Fibroblast of lung (primary cell): ENCODE measurements at regions not wholly inside any gene's neighbourhood (a gene's known extent, or its start where the extent isn't known, plus 50 kb on each side); places are given as distances from the start of the nearest gene placed in this dataset.

Source experiments
- DNase-seq, 2 donors: peaks; one replicate each; pipeline versions ENCODE4 v3.0.0 to v3.0.0-alpha.2; 2010; ENCODE audit warnings: low read depth in 2 of 2
- H2AFZ ChIP-seq: 2 replicates; pipeline ENCODE4 v1.5.1; 2012; ENCODE audit warnings: low read length, control low read depth, inconsistent platforms
- H3K27ac ChIP-seq: 2 replicates; pipeline ENCODE4 v1.5.1; 2011; ENCODE audit warnings: low read length, control low read depth; ENCODE audit not compliant: insufficient read depth
- H3K27me3 ChIP-seq: 2 replicates; pipeline ENCODE4 v1.5.1; 2011; ENCODE audit warnings: mild to moderate bottlenecking, low read length; ENCODE audit not compliant: control insufficient read depth, insufficient read depth
- H3K36me3 ChIP-seq: 2 replicates; pipeline ENCODE4 v1.5.1; 2011; ENCODE audit warnings: low read length; ENCODE audit not compliant: control insufficient read depth, insufficient read depth
- H3K4me1 ChIP-seq: 2 replicates; pipeline ENCODE4 v1.5.1; 2011; ENCODE audit warnings: low read length; ENCODE audit not compliant: control insufficient read depth, insufficient read depth; ENCODE audit errors: extremely low read depth
- H3K4me2 ChIP-seq: 2 replicates; pipeline ENCODE4 v1.5.1; 2011; ENCODE audit warnings: low read length, control low read depth; ENCODE audit not compliant: insufficient read depth; ENCODE audit errors: extremely low read depth
- H3K4me3 ChIP-seq, 4 experiments: fragments of 200-600 bp in 1 of 4; sonication (generic) in 1 of 4; replicated peaks in 1 of 4; 2 replicates each; pipeline ENCODE4 v1.5.1; 2011 to 2016; ENCODE audit warnings: low read length in 4 of 4, low read depth in 3 of 4, mild to moderate bottlenecking in 3 of 4, control low read depth in 2 of 4, inconsistent platforms in 1 of 4, mixed read lengths in 1 of 4; ENCODE audit not compliant: insufficient read depth in 1 of 4; ENCODE audit errors: control extremely low read depth in 1 of 4
- H3K79me2 ChIP-seq: 2 replicates; pipeline ENCODE4 v1.5.1; 2012; ENCODE audit warnings: mild to moderate bottlenecking, low read length, inconsistent platforms; ENCODE audit not compliant: control insufficient read depth, insufficient read depth
- H3K9ac ChIP-seq: 2 replicates; pipeline ENCODE4 v1.5.1; 2011; ENCODE audit warnings: mild to moderate bottlenecking, low read length, control low read depth; ENCODE audit not compliant: insufficient read depth
- H3K9me3 ChIP-seq: 2 replicates; pipeline ENCODE4 v1.5.1; 2012; ENCODE audit warnings: low read depth, low read length; ENCODE audit not compliant: control insufficient read depth, insufficient read depth
- H4K20me1 ChIP-seq: 2 replicates; pipeline ENCODE4 v1.5.1; 2011; ENCODE audit warnings: low read length; ENCODE audit not compliant: control insufficient read depth, insufficient read depth; ENCODE audit errors: extremely low read depth
- EZH2 ChIP-seq: IDR thresholded peaks from 2 replicates; pipeline ENCODE4 v1.5.1; 2012; ENCODE audit warnings: low read length, control low read depth, mild to moderate bottlenecking; ENCODE audit errors: missing control alignments
- TF ChIP-seq, protein P1 (sequence below), 2 donors: IDR thresholded peaks in 1 of 2; conservative IDR thresholded peaks in 1 of 2; 1 replicate in 1 of 2; 2 replicates in 1 of 2; pipeline ENCODE4 v1.5.1; 2011 to 2012; ENCODE audit warnings: low read length in 2 of 2, control low read depth in 1 of 2, inconsistent platforms in 1 of 2, low read depth in 1 of 2, mild to moderate bottlenecking in 1 of 2

DNA sequence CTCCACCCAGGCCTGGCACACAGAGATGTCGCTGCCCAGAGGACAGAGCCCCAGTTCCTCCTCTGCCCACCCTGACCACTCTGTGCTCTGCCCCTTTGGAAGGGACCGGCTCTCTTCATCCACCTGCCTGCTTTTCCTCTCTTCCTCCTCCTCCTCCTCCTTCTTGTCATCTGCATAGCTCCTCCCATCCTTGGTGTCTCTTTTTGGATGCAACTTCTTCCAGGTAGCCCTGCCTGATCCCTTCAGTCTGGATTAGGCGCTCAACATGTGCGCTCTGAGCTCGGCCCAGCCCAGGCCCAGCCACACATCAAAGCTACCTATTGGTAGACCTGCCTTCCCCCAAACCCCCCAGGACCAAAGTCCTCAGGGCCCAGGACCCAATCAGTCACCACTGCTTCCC, 52.6 kb upstream of the RXRA start:
- Histone ChIP-seq H3K9ac (no peak overlapping the region), H3K27me3 (peaks cover 8% of the 10 kb centered on the region), H3K4me3 (no peak overlapping the region), H3K27ac (no peak overlapping the region), H4K20me1 (no peaks in the 10 kb centered on the region), H3K79me2 (no peaks in the 10 kb centered on the region), H2AFZ (no peak overlapping the region), H3K4me2 (no peak overlapping the region), H3K4me1 (no peaks in the 10 kb centered on the region), H3K9me3 (no peaks in the 10 kb centered on the region), H3K36me3 (no peaks in the 10 kb centered on the region)
- no peak for DNase-seq
- TF ChIP-seq, protein P1, sequence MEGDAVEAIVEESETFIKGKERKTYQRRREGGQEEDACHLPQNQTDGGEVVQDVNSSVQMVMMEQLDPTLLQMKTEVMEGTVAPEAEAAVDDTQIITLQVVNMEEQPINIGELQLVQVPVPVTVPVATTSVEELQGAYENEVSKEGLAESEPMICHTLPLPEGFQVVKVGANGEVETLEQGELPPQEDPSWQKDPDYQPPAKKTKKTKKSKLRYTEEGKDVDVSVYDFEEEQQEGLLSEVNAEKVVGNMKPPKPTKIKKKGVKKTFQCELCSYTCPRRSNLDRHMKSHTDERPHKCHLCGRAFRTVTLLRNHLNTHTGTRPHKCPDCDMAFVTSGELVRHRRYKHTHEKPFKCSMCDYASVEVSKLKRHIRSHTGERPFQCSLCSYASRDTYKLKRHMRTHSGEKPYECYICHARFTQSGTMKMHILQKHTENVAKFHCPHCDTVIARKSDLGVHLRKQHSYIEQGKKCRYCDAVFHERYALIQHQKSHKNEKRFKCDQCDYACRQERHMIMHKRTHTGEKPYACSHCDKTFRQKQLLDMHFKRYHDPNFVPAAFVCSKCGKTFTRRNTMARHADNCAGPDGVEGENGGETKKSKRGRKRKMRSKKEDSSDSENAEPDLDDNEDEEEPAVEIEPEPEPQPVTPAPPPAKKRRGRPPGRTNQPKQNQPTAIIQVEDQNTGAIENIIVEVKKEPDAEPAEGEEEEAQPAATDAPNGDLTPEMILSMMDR (conservative IDR thresholded peaks at IDR 0.05 in 1 of 2, IDR thresholded peaks at IDR 0.05 in 1 of 2; ENCODE audit: low read depth in 1 of 2, low read length in 2 of 2), result no peak
- no peak for TF ChIP-seq EZH2

DNA sequence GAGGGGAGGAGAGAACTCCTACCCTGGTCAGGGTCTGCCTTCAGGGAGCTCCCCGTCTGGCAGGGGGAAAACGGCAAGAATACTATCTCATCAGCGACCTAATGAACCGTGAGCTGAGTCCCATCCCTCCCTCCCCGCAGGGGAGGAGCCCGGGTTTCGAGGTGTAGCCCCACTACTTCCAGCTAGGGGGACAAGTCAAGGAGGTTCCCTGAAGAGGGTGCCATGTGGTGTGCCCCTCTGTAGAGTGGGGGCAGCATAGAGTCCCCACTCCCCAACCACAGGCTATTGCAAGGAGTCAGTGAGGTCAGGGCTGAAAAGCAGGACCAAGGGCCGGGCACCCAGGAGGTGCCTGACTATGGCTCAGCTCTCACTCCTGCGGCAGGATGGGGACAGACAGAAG, 50.9 kb upstream of the RXRA start:
- Histone ChIP-seq H3K9me3 (no peaks in the 10 kb centered on the region), H3K36me3 (no peaks in the 10 kb centered on the region), H3K79me2 (no peaks in the 10 kb centered on the region), H3K4me3 (no peak overlapping the region), H4K20me1 (no peaks in the 10 kb centered on the region), H3K9ac (no peak overlapping the region), H3K4me1 (no peaks in the 10 kb centered on the region), H3K4me2 (no peak overlapping the region), H3K27ac (no peak overlapping the region), H3K27me3 (peaks cover 5% of the 10 kb centered on the region), H2AFZ (no peak overlapping the region)
- no peak for DNase-seq
- no peak for TF ChIP-seq EZH2
- TF ChIP-seq, protein P1 (conservative IDR thresholded peaks at IDR 0.05 in 1 of 2, IDR thresholded peaks at IDR 0.05 in 1 of 2; ENCODE audit: low read depth in 1 of 2, low read length in 2 of 2), result no peak

DNA sequence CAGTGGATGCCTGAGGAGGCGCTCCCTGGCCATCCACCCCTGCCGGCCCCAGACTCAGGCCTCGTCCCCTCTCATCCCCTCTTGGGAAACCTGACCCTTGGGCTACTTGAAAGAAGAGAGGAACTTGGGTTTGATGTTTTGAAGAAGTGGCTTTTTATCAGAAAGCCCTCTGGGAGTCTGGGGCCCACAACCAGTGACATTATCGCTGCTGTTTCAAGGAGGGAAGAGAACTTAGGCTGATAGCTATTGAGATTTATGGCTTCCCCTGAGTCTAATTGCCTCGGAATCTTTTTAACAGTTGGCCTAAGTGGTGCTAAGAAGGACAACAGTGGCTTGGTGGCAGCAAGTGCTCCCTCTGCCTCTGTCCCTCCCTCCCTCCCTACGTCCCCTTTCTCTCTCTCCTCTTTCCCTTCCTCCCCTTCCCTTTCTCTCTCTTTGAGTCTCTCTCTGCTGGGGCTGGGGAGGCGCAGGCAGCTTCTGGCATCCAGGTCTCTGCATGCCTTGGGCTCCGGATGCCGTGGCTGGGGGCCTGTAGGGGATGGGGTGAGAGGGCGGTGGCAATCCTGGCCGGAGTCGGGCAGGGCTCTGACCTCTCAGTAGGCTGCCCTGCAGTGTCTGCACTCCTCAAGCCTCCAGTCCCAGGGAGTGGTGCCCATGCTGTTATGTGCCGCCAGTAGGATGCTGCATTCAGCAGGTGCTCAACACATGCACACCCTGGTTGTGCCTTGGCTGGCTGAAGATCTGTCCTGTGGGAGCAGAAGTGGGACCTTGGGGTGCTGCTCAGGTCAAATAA, 49.6 kb upstream of the RXRA start:
- Histone ChIP-seq H3K27me3 (peaks cover 5% of the 10 kb centered on the region), H3K36me3 (no peaks in the 10 kb centered on the region), H2AFZ (no peak overlapping the region), H3K4me2 (no peak overlapping the region), H3K9ac (no peak overlapping the region), H3K9me3 (no peaks in the 10 kb centered on the region), H4K20me1 (no peaks in the 10 kb centered on the region), H3K27ac (no peak overlapping the region), H3K79me2 (no peaks in the 10 kb centered on the region), H3K4me3 (no peak overlapping the region), H3K4me1 (no peaks in the 10 kb centered on the region)
- TF ChIP-seq EZH2, result no peak
- TF ChIP-seq, protein P1 (conservative IDR thresholded peaks at IDR 0.05 in 1 of 2, IDR thresholded peaks at IDR 0.05 in 1 of 2; ENCODE audit: low read depth in 1 of 2, low read length in 2 of 2), result no peak
- DNase-seq, result no peak
